ENCODE measurements at regions not wholly inside any gene's neighbourhood (a gene's known extent, or its start where the extent isn't known, plus 50 kb on each side); places are given as distances from the start of the nearest gene placed in this dataset.

DNA sequence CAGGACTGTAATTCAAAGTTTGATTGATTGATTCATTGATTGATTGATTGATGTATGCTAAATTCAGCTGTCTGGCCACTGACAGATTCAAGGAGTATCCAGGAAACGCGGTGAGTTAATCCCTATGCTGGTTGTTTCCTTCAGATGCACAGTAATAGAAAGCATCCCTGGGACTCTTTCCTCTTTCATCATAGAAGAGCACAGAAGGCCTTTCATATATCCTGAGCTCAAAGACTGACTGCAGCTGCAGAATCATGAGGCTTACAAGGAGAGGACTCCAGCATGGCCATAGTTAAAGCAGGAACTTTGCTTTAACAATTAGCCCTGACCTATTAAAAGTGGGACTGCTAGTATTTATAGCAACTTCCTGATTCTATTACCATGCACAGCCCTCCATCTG, 187.7 kb upstream of the TMTC1 start:
- no peaks in the 10 kb centered on the region for H3K4me1 ChIP-seq (ENCODE audit: control insufficient read depth, insufficient read depth, low read length, unreplicated experiment)
- no peak overlapping the region for H3K27ac ChIP-seq (ENCODE audit: low read depth, low read length)
- H3K79me2 ChIP-seq (ENCODE audit: control insufficient read depth, insufficient read depth, low read length, unreplicated experiment) = no peaks in the 10 kb centered on the region
- no peak overlapping the region for H2AFZ ChIP-seq (ENCODE audit: low read length, unreplicated experiment)
- no peaks in the 10 kb centered on the region for H3K36me3 ChIP-seq (ENCODE audit: insufficient read depth, low read length)
- H3K27me3 ChIP-seq (ENCODE audit: insufficient read depth, low read length) = no peaks in the 10 kb centered on the region
- H3K4me3 ChIP-seq (ENCODE audit: low read depth, low read length) = no peak overlapping the region

GRCh38 chr12:29970501-29970900, 186.8 kb upstream of the TMTC1 start:
- Histone ChIP-seq H3K4me1 (ENCODE audit: control insufficient read depth, insufficient read depth, low read length, unreplicated experiment) (no peaks in the 10 kb centered on the region), H3K36me3 (ENCODE audit: insufficient read depth, low read length) (no peaks in the 10 kb centered on the region), H3K4me3 (ENCODE audit: low read depth, low read length) (no peak overlapping the region), H3K27me3 (ENCODE audit: insufficient read depth, low read length) (no peaks in the 10 kb centered on the region), H3K27ac (ENCODE audit: low read depth, low read length) (no peak overlapping the region), H3K79me2 (ENCODE audit: control insufficient read depth, insufficient read depth, low read length, unreplicated experiment) (no peaks in the 10 kb centered on the region), H2AFZ (ENCODE audit: low read length, unreplicated experiment) (no peak overlapping the region)

DNA sequence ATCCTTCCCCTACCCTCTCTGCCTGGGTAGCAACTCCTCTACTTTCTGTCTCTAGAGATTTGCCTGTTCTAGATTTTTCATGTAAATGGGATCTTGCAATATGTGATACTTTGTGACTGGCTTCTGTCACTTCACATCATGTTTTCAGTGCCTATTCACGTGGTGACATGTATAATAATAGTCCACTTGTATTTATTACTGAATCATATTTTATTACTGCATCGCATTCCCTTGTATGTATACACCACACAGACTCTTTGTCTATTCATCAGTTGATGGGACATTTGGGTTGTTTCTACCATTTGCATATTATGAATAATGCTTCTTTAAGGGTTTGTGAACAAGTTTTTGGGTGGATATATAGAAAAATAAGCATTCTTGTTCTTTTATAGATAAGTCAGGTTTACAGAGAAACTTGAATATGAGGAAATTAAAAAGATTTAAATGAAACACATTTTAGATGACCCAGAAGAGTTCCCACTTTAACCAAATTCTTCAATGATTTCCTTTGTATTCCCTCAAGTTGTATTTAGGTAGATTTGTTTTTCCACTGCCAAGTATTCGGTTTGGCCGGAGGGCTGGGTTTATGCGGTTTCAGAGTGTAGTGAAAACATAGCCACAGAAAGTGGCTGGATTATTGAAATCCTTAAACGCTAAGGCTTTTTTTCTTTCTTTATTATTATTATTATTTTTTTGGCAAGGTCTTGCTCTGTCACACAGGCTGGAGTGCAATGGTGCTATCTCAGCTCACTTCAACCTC, 178.7 kb upstream of the TMTC1 start:
- Histone ChIP-seq H3K79me2 (ENCODE audit: control insufficient read depth, insufficient read depth, low read length, unreplicated experiment) (no peaks in the 10 kb centered on the region), H2AFZ (ENCODE audit: low read length, unreplicated experiment) (no peak overlapping the region), H3K4me1 (ENCODE audit: control insufficient read depth, insufficient read depth, low read length, unreplicated experiment) (no peaks in the 10 kb centered on the region), H3K27me3 (ENCODE audit: insufficient read depth, low read length) (no peaks in the 10 kb centered on the region), H3K4me3 (ENCODE audit: low read depth, low read length) (no peak overlapping the region), H3K27ac (ENCODE audit: low read depth, low read length) (no peak overlapping the region), H3K36me3 (ENCODE audit: insufficient read depth, low read length) (no peaks in the 10 kb centered on the region)

- no peaks in the 10 kb centered on the region for H3K36me3 ChIP-seq (ENCODE audit: insufficient read depth, low read length)
- H3K4me1 ChIP-seq (ENCODE audit: control insufficient read depth, insufficient read depth, low read length, unreplicated experiment) = no peaks in the 10 kb centered on the region
- no peak overlapping the region for H3K27ac ChIP-seq (ENCODE audit: low read depth, low read length)
- H3K4me3 ChIP-seq (ENCODE audit: low read depth, low read length) = no peak overlapping the region
- no peaks in the 10 kb centered on the region for H3K79me2 ChIP-seq (ENCODE audit: control insufficient read depth, insufficient read depth, low read length, unreplicated experiment)
- H2AFZ ChIP-seq (ENCODE audit: low read length, unreplicated experiment) = no peak overlapping the region
- no peaks in the 10 kb centered on the region for H3K27me3 ChIP-seq (ENCODE audit: insufficient read depth, low read length)
Observed at GRCh38 chr12:29961231-29961630, 177.5 kb upstream of the TMTC1 start.

DNA sequence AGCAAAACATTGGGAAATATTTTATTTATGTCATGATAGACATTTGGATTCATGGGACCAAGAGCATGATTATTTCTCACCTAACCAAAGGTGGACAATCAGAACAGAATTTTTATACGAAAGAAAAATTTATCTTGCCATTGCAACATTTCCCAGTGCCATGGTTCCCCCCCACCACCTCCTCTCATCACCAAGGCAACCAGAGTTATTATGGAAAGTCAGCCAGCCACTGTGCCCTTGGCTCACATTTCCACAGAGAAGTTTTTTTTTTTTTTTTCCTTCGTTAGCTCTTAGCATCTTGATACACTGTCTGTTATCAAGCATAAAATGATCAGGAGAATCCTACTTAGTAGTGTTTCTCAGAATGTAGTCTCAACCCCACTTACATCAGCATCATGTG, 176.4 kb upstream of the TMTC1 start:
- Histone ChIP-seq H3K27ac (ENCODE audit: low read depth, low read length) (no peak overlapping the region), H3K79me2 (ENCODE audit: control insufficient read depth, insufficient read depth, low read length, unreplicated experiment) (no peaks in the 10 kb centered on the region), H2AFZ (ENCODE audit: low read length, unreplicated experiment) (no peak overlapping the region), H3K36me3 (ENCODE audit: insufficient read depth, low read length) (no peaks in the 10 kb centered on the region), H3K4me1 (ENCODE audit: control insufficient read depth, insufficient read depth, low read length, unreplicated experiment) (no peaks in the 10 kb centered on the region), H3K27me3 (ENCODE audit: insufficient read depth, low read length) (no peaks in the 10 kb centered on the region), H3K4me3 (ENCODE audit: low read depth, low read length) (no peak overlapping the region)

- H2AFZ ChIP-seq (ENCODE audit: low read length, unreplicated experiment) = no peak overlapping the region
- H3K79me2 ChIP-seq (ENCODE audit: control insufficient read depth, insufficient read depth, low read length, unreplicated experiment) = no peaks in the 10 kb centered on the region
- no peaks in the 10 kb centered on the region for H3K4me1 ChIP-seq (ENCODE audit: control insufficient read depth, insufficient read depth, low read length, unreplicated experiment)
- H3K27ac ChIP-seq (ENCODE audit: low read depth, low read length) = no peak overlapping the region
- H3K36me3 ChIP-seq (ENCODE audit: insufficient read depth, low read length) = no peaks in the 10 kb centered on the region
- H3K4me3 ChIP-seq (ENCODE audit: low read depth, low read length) = no peak overlapping the region
- no peaks in the 10 kb centered on the region for H3K27me3 ChIP-seq (ENCODE audit: insufficient read depth, low read length)
Observed at GRCh38 chr12:29957835-29958234, 174.1 kb upstream of the TMTC1 start.

DNA sequence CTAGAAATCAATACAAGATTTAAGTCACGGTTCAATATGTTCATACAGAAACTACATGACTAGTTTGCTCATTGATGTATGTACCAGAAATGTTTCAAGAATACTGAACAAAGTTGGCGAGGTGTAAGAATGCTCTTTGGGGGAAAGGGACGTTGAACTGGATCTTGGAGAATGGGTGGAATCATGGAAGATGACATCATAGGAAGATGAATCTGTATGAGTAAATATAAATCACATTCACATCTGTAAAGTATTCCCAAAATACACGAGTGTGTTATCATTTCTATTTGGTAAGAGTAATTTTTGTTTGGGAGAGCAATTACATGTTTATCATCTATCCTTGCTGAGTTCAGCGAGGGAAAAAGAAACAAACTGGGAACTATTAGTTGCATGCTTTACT, 162.2 kb upstream of the TMTC1 start:
- no peaks in the 10 kb centered on the region for H3K4me1 ChIP-seq (ENCODE audit: control insufficient read depth, insufficient read depth, low read length, unreplicated experiment)
- H3K27ac ChIP-seq (ENCODE audit: low read depth, low read length) = no peak overlapping the region
- no peaks in the 10 kb centered on the region for H3K79me2 ChIP-seq (ENCODE audit: control insufficient read depth, insufficient read depth, low read length, unreplicated experiment)
- no peak overlapping the region for H2AFZ ChIP-seq (ENCODE audit: low read length, unreplicated experiment)
- no peaks in the 10 kb centered on the region for H3K36me3 ChIP-seq (ENCODE audit: insufficient read depth, low read length)
- no peak overlapping the region for H3K4me3 ChIP-seq (ENCODE audit: low read depth, low read length)
- H3K27me3 ChIP-seq (ENCODE audit: insufficient read depth, low read length) = peaks cover 3% of the 10 kb centered on the region; the same call in 1 of the 2 replicates

- Histone ChIP-seq H3K27me3 (ENCODE audit: insufficient read depth, low read length) (peaks cover 3% of the 10 kb centered on the region; the same call in 1 of the 2 replicates), H3K36me3 (ENCODE audit: insufficient read depth, low read length) (no peaks in the 10 kb centered on the region), H3K79me2 (ENCODE audit: control insufficient read depth, insufficient read depth, low read length, unreplicated experiment) (no peaks in the 10 kb centered on the region), H3K4me3 (ENCODE audit: low read depth, low read length) (no peak overlapping the region), H2AFZ (ENCODE audit: low read length, unreplicated experiment) (no peak overlapping the region), H3K4me1 (ENCODE audit: control insufficient read depth, insufficient read depth, low read length, unreplicated experiment) (no peaks in the 10 kb centered on the region), H3K27ac (ENCODE audit: low read depth, low read length) (no peak overlapping the region)
Observed at GRCh38 chr12:29944269-29945000, 160.7 kb upstream of the TMTC1 start.

GRCh38 chr12:29943683-29944082, 159.9 kb upstream of the TMTC1 start:
- no peaks in the 10 kb centered on the region for H3K27me3 ChIP-seq (ENCODE audit: insufficient read depth, low read length)
- H3K27ac ChIP-seq (ENCODE audit: low read depth, low read length) = no peak overlapping the region
- H3K4me1 ChIP-seq (ENCODE audit: control insufficient read depth, insufficient read depth, low read length, unreplicated experiment) = no peaks in the 10 kb centered on the region
- no peak overlapping the region for H2AFZ ChIP-seq (ENCODE audit: low read length, unreplicated experiment)
- H3K36me3 ChIP-seq (ENCODE audit: insufficient read depth, low read length) = no peaks in the 10 kb centered on the region
- H3K79me2 ChIP-seq (ENCODE audit: control insufficient read depth, insufficient read depth, low read length, unreplicated experiment) = no peaks in the 10 kb centered on the region
- H3K4me3 ChIP-seq (ENCODE audit: low read depth, low read length) = no peak overlapping the region

DNA sequence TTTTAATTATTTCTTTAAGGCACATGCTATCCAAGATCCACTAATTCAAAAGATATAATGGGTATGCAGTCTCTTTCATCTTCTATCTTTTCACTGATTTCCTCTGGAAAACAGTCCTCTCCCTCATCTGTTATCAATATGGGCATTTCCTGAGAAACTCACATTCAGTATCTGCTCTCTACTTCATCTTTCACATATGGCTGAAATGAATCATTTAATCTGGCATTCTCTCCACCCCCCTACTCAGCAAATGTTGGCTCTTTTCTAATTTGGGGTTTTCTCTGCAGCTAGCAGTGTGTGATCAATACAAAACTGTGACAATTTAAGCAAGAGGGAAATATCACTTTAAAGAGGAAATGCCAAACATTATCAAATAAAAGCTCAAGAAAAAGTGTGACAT, 157.1 kb upstream of the TMTC1 start:
- no peak overlapping the region for H2AFZ ChIP-seq (ENCODE audit: low read length, unreplicated experiment)
- no peaks in the 10 kb centered on the region for H3K79me2 ChIP-seq (ENCODE audit: control insufficient read depth, insufficient read depth, low read length, unreplicated experiment)
- H3K27ac ChIP-seq (ENCODE audit: low read depth, low read length) = no peak overlapping the region
- no peak overlapping the region for H3K4me3 ChIP-seq (ENCODE audit: low read depth, low read length)
- H3K27me3 ChIP-seq (ENCODE audit: insufficient read depth, low read length) = no peaks in the 10 kb centered on the region
- H3K4me1 ChIP-seq (ENCODE audit: control insufficient read depth, insufficient read depth, low read length, unreplicated experiment) = no peaks in the 10 kb centered on the region
- H3K36me3 ChIP-seq (ENCODE audit: insufficient read depth, low read length) = no peaks in the 10 kb centered on the region

DNA sequence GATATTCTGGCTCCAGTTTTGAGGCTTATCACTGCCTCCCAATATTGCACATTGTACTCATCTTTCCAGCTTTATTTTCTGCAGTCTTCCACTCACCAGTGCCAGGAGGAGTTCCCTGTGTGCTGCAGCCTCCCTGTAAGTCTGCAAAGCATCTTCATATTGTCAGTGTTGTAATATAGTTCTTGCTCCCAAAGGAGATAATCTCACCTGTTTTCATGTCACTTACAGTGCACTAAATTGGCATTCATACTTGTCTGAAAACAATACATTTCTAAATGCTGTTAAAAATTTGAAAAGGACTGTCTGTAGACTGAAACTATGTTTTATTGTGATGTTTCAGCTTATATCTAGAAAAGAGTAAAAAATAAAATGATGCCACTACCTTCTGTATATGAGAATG, 146.8 kb upstream of the TMTC1 start:
- Histone ChIP-seq H3K27me3 (ENCODE audit: insufficient read depth, low read length) (no peaks in the 10 kb centered on the region), H3K36me3 (ENCODE audit: insufficient read depth, low read length) (no peaks in the 10 kb centered on the region), H3K4me3 (ENCODE audit: low read depth, low read length) (no peak overlapping the region), H3K27ac (ENCODE audit: low read depth, low read length) (no peak overlapping the region), H3K4me1 (ENCODE audit: control insufficient read depth, insufficient read depth, low read length, unreplicated experiment) (no peaks in the 10 kb centered on the region), H3K79me2 (ENCODE audit: control insufficient read depth, insufficient read depth, low read length, unreplicated experiment) (no peaks in the 10 kb centered on the region), H2AFZ (ENCODE audit: low read length, unreplicated experiment) (no peak overlapping the region)

Data from ACC112 (cell line).